DOHH2 (cell line): ENCODE measurements at regions not wholly inside any gene's neighbourhood (a gene's known extent, or its start where the extent isn't known, plus 50 kb on each side); places are given as distances from the start of the nearest gene placed in this dataset.

Source experiments
- EZH2phosphoT487 ChIP-seq: fragments of 200-600 bp; sonication (generic); IDR thresholded peaks from 2 replicates; pipeline ENCODE4 v1.6.1; 2017; ENCODE audit warnings: borderline replicate concordance, mild to moderate bottlenecking, antibody characterized with exemption, low read length, moderate library complexity, mixed read lengths
- TF ChIP-seq, protein P1 (sequence below): fragments of 200-600 bp; sonication (generic); IDR thresholded peaks from one replicate; pipeline ENCODE4 v1.5.1; 2014; ENCODE audit warnings: antibody characterized with exemption, mild to moderate bottlenecking, low read depth, low read length; ENCODE audit not compliant: poor library complexity, severe bottlenecking

DNA sequence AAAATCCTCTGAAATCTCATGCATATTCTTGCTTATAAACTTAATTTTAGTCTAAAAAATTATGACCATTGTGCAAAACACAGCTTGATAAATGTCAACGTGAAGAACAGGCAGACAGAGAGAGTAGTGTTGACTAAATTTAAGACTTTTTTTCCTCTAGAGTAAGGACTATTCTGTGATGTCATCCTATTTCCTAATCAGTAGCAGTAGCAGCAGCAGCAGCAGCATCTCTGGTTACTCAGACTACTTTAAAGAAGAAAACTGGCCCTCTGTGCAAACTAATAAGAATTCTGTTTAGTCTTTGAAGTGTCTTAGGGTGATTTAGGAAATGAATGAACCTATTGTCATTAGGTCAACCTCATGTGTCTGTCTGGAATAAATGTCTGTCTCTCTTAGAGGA lies 403.0 kb downstream of the HINT1 start:
- TF ChIP-seq, protein P1, sequence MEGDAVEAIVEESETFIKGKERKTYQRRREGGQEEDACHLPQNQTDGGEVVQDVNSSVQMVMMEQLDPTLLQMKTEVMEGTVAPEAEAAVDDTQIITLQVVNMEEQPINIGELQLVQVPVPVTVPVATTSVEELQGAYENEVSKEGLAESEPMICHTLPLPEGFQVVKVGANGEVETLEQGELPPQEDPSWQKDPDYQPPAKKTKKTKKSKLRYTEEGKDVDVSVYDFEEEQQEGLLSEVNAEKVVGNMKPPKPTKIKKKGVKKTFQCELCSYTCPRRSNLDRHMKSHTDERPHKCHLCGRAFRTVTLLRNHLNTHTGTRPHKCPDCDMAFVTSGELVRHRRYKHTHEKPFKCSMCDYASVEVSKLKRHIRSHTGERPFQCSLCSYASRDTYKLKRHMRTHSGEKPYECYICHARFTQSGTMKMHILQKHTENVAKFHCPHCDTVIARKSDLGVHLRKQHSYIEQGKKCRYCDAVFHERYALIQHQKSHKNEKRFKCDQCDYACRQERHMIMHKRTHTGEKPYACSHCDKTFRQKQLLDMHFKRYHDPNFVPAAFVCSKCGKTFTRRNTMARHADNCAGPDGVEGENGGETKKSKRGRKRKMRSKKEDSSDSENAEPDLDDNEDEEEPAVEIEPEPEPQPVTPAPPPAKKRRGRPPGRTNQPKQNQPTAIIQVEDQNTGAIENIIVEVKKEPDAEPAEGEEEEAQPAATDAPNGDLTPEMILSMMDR: no peak
- no peak for TF ChIP-seq EZH2phosphoT487
